NCI-H2171 treated with DMSO at 0.1 percent for 48 hours (cell line): ENCODE measurements at regions not wholly inside any gene's neighbourhood (a gene's known extent, or its start where the extent isn't known, plus 50 kb on each side); places are given as distances from the start of the nearest gene placed in this dataset.

Experiments
- DNase-seq: peaks from one replicate; lab custom pipeline; 2025; lab: John Stamatoyannopoulos, UW

DNA sequence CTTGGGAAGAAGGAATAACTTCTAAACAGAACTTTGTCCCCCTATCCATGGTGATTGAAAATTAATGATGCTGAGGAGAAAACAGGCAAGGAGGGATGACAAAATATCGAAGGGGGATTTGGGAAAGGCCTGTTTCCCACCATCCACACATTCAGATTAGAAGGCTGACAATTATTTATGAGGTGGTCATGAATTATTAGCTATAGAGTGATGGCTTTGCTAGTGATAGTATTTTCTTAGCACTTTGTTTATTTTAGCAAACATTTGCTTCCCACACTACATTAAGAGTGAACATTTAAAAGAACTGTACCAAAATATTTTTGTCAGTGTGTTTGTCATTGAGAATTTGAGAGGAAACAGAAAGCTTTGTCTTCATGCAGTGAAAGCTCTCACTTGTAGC is 172.6 kb upstream of the PDZRN3 start:
- DNase-seq, result no peak

DNA sequence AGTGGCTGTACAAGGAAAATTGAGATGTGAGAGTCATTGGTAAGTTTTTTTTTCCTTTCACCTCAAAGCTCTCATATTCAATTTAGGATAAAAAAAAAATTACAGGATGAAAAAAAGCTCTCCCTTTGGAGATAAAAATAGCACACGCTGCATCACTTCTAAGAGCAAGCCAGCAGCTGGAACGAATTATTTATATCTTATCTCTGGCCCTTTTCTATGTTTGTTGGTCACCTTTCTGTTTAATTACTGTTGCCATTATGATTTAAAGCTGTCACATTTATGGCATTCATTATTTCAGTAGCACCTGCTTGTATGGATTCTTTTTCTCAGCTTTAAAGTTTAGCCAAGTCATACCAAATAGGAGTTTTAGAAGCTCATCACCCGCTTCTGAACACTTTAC is 171.6 kb upstream of the PDZRN3 start:
- DNase-seq, result no peak

DNA sequence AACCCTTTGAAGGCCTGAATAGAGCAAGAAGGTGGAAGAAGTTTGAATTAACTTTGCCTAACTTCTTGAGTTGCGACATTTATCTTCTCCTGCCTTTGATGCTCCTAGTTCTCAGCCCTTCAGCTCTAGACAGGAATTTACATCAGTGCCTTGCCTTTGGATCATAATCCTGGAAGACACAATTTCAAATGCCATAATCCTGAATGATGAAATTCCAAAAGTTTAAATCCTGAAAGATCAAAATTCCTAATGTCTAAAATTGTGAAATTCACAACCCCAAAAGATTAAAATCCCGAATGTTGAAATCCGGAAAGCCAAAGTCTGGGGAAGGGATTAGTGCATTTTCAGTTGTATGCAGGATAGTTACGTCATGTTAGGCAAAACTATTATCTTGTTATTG is 166.6 kb upstream of the PDZRN3 start:
- no peak for DNase-seq

DNA sequence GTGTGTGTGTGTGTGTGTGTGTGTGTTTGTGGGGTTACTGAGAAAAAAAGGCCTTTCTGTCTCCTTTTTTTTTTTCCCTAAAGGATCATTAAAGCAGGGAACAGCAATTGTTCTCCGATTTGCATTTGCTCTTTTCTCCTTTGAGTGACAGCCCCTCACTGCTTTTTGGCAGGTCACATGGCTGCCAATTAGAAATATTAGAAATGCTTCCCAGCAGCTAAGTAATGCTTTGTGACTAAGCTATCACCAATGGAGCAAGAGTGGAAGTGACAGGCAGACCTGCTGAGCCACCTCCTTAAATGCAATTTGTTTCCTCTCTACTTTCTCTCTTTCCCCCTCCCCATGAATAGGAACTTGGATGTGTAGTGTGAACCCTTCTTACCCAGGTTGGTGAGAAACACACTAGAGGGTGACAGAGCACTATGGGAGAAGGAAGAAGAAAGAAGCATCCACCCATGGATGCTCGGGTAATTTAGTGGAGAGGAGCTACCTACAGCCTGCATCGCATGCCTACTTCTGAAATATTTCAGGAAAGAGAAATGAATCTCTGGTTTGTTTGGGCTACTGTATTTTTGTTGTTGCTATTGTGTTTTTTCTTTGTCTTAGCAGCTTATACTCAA is 165.2 kb upstream of the PDZRN3 start:
- DNase-seq, result no peak

DNA sequence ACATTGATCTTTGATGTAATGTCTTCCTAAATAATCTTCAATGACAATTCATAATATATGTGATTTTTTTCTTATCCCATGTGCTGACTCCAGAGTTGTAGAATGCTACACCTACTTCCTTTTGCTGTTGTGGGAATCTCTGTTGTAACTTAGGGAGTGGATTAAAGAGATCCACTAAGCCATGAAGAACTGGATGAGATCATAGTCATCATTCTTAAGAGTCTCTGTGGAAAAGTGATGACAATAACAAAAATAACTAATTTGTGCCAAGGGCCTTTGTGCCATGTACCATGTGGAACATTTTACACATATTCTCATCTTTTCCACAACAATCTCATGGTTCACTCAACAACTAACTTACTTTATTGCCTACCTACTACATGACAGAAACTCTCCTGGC is 162.9 kb upstream of the PDZRN3 start:
- no peak for DNase-seq

DNA sequence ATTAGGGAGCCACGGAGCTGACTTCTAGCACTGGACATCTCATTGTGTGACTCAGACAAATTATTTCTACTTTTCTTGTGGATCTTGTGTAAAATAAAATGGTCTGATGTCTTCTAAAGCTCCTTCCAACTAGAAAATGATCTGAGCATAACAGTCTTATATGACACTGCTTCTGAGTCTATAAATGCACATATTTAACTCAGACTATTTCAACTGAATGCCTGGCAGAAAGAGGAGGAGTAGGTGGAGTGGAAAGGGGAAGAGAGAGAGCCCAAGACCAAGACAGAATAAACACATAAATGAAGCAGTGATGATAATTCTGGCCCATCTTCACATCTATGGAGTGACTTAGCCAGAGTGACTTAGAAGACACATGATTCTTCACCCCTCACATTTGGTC is 162.3 kb upstream of the PDZRN3 start:
- no peak for DNase-seq

DNA sequence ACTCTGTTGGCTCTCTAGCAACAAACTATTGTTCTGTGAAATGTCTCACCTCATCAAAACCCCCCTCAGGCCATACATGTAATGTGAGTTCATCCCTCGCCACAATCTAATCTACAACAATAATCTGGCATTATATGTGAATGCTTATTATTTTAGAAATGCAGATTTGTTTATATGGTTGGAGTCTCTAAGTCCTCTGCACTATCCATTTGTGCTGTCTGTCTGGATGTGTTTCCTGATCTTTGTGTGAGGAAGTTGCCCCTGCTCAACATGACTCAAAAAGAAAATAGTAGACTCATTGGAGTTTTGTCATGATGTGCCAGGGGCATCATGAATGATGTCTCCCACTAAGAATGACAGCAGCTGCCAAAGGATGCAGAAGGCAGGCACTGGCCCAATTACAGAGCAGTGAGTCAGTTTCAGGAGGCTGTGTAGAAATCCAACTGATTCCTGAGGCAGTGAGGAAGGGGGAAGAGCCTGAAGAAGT is 161.6 kb upstream of the PDZRN3 start:
- no peak for DNase-seq

DNA sequence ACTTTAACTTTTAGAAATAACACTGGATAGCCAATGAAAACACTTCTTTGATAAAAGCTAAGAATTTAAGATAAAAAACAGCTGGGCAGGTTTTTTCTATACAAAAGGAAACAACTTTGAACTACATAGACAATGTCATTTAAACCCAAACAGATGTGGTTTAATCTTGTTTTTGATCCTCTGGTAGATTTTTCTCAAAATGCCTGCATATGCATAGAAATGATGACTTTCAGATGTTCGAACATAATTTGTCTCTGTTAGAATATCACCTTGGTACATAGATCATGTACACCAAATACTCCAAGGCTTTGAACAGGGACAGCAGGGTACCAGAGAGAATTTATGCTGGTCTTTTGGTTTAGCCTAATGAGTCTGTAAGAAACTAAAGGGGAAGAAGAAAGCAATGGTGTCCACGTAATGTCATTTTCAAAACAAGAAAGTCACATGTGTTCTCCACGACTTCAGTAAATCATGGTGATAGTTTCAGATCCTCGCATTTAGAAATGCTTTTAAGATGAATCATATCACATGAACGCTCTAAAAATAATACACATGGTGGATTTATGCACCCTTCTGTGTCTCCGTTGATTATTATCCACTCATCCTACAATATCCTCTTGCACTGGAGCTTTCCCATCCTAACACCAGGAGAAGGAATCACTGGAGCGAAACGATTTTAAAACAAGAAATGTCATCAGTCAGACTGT is 160.1 kb upstream of the PDZRN3 start:
- DNase-seq, result no peak

DNA sequence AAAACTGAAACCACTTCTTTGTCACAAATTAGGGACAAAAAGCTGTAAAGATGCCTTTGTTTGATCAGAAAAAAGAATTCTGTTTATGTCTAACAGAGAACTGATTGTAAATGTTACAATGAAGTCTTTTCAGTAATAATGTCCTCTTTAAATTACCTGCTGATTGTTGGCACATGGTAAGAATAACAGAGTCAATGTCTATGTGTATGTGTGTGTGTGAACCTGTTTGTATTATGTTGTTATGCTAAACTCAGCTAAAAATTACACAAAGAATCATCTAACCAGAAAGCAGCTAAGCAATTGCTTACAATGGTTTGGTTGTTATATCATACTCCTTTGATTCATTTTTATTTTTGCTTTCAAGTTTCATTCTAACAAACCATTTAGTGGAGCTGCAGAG is 159.1 kb upstream of the PDZRN3 start:
- DNase-seq, result no peak

DNA sequence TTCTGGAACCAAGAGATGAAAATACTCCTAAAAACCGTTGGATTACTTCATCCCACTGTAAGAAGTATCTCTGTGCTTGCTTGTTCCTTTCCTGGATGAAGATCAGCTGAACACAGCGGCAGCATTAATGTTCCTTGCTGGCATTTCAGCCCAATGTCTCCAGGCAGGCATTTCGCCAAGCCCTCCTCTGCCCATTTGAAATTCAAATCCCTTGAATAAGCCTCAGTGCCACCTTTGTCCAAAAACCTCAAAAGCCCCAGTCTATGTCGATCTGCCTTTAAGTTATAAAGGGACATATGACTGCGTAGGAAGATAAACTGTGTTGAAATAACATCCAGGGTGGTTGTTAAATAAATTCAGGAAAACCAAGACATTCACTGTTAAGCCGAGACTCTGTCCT is 156.8 kb upstream of the PDZRN3 start:
- DNase-seq, result no peak

DNA sequence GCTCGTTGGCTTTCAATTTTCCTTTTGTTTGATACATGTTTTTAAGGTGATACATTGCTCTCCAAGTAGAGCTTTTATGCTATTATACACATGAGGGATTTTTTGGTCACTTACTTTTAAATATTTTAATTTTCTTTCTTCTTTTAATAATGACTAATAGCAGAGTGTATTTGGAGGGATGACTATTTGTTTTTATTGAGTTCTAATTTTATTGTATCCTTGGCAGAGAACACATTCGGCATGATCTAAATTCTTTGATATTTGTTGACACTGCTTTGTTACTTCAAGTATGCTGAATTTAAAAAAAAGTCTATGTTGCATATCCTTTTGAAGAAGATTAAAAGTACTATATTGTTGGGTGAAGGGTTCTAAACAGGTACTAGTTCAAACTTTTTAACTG is 149.9 kb upstream of the PDZRN3 start:
- DNase-seq, result no peak

DNA sequence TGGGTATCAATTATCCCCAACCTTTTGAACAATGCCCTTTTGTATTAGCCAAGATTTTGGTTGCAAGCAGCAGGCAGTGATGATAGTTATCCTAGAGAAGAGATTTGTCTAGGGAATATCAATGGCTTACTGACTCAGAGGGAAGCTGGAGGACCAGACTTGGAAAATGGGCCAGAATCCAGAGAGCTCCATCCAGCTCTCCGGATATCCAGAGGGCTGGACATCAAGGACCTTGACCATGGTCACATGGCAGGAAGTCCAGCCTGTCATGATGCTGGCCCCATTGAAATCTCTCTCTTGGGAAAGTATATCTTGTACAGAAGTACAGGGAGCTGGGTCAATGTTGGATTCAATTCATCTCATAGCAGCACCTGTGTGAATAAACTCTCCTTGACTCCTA is 148.5 kb upstream of the PDZRN3 start:
- DNase-seq, result no peak

DNA sequence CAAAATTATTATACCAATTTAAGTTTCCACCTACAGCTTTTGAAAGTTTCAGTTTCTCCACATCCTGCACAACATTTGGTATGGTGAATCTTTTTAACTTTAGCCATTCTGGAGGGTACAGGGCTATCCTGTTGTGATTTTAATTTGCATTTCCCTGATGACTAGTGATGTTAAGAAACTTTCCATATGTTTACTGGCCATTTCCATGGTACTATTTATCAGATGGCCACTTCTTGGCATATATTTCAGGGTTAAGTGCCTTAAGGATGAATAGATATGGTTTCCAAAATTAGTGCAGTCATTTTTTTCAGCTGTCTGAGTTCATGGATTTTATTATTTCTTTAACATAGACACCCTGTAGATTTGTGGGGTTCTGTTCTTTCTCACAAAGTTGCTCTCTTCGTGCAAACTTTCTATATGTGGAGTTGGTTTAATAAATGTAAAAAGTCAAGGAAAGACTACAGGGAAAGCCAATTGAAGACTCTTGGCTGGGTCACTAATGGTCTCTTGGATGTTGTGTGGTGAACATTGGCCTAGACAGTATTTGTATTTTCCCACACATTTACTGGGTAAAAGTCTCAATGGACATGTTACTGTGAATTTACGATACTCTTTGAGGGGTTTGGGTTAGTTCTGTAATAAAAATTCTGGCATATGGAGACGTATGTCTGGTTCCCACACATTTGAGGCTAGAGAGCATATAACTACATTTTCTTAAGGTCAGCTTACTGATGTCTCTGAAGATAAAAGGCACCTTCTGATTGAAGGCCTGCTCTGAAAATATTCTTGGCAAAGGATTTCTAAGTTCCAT is 147.5 kb upstream of the PDZRN3 start:
- no peak for DNase-seq

DNA sequence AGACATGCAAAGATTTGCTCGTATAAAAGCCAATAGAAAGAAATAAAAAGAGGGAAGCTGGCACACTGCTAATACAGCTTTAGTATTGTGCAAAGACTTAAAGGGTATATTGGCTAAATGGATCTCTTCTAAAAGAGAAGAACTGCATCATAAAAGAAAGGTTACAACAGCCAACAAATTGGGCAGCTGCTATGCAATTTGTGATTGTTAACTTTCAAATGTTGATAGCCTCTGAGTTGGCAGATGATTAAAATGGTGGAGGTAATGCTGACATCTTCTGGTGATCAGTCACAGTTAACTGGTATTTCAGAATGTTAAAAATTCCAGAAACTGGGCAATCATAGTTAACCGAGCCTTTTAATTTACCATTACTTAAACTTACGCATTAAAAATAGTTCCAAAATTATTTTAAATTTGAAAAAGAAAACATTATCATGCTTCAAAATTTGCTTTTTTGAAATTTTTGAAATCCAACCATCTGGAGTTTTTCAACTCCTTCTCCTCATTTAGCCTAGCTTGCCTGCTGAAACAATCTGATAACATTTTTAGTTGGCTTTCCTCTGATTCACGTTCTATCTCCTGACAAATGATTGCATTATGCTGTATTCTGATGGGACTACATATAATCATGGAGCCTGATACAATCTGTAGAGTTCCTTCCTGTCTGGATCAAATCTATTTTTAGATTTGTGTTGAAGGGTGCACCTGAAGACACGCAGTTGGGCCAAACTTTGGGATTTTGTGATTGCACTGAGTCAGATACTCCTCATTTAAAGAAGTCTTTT is 144.0 kb upstream of the PDZRN3 start:
- DNase-seq, result no peak

DNA sequence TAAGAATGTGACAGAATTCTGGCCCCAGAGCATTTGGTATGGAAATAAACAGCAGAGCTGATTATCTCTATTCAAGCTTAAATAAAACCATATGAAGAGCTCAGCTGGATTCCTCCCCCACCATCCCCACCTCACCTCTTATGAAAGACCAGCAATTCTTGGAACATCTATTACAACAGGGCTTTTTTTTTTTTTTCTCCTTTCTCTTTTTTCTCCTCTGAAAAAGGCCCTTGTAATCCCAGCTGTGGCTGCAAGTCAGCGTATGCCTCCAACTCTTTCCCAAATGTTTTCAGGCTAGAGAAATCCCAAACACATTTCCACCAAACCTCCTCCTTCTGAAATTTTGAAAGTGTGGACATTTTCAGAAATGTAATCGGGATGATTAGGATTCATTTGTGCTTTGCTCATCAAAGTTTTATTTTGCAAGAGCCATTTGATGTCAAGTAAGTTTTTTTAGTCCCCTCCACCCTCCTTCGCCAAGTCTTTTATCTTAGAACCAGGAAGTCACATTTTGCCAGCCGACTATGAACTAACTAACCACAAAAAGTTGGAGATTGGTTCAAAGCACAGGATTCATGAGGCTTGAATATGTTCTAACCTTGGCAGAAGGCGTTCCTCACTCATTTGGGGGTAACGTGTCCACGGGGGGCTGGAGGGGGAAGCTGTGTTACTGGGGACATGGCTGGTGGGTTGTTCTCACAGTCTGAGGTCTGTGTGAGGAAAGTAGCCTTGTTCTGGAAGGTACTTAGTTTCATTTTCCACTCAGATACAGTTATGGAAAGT is 142.0 kb upstream of the PDZRN3 start:
- DNase-seq, result no peak

DNA sequence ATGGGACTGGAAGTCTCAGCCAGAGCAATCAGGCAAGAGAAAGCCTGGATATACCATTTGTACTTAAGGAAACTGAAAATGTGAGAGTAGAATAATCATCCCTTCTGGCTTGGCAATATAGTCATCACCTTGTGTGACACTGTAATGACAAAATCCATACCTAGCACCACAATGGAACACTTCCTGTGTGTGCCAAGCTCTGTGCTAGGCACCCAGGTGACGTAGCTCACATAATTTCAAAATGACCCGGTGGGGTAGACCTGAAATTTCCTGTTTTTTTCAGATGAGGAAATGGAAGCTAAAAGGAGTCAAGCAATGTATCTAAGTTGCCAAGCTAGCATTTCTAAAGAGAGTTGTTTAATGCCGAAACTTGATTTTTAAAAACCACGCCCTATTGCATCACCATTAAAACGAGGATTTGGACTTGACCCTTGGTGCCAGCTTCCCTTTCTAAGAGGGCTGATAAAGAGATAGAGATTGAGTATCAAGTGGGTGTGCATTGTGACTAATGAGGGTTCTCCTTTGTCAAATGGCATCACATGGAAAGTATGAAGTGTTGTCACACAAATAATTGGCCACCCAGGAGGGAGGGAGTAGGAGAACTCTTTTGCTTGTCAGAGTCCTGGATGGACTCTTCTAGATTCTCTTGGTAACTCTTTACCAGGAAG is 141.3 kb upstream of the PDZRN3 start:
- DNase-seq, result no peak

DNA sequence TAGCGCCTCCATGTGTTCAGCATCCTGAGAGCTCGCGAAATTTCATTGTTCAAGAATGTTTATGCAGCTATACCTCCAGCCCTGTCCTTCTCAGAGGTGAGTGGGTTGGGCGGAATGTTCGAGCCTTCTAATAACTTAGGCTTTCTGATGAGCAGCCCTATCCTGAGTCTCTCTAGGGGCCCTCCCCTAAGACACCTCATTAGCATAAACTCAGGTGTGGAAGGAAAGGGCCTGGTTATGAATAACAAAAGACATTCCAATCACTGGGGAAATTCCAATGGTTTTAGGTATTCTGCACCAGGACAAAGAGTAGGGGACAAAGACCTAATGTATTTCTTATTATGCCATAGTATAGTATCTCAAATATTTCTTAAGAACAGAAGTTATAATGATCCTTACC is 138.1 kb upstream of the PDZRN3 start:
- no peak for DNase-seq

DNA sequence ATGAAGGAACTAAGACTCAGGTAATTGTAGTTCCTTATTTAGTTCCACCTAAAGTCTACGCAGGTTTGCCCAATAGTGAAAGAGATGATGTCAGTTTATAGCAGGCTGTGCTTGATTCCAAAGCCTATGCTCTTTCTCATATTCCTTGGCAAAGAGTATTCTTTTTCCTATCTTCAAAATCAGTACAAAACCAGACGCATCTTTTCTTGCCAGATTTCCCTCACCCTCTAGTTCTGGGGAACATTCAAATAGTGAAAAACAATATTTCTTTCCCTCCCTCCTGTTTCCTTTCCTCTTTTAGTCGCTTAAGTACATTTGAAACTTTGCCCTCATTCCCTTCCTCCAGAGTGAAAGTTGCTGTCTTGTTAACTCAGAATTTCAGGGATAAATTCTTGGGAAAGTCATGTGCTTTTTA is 134.6 kb upstream of the PDZRN3 start:
- DNase-seq, result no peak

DNA sequence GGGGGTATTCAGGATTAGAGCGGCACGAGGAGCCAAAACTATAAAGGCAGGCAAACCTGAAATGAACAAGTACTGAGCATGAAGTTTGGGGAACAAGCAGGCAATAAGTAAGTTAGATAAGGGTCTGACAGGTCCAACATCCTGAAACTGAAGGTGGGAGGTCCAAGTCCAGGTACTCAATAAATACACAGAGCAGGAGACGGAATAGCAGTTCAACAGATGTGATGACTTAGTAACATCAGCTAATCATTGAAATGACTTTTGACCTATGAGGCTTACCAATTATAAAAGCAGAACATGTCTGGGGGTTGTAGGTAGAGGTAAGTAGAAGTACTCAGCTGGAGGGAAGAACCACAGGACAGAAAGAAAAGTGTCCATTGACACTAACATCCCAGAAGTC is 132.8 kb upstream of the PDZRN3 start:
- no peak for DNase-seq

DNA sequence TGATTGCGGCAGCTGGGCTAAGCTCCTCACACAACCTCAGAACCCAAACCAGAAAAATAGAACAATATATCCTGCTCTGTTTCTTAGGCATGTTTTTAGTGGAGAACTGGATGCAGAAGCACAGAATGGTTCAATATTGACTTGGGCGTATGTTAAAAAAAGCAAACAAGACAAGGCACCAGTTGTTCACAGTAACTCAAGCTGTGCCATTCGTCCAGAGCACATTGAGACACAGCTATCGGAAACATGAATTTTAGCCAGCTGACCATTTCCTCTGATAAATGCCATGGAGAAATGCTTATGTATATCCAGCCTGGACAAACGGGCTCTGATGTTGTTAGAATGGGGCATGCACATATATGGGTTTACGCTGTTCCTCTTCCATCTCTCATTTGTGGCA is 129.2 kb upstream of the PDZRN3 start:
- no peak for DNase-seq

DNA sequence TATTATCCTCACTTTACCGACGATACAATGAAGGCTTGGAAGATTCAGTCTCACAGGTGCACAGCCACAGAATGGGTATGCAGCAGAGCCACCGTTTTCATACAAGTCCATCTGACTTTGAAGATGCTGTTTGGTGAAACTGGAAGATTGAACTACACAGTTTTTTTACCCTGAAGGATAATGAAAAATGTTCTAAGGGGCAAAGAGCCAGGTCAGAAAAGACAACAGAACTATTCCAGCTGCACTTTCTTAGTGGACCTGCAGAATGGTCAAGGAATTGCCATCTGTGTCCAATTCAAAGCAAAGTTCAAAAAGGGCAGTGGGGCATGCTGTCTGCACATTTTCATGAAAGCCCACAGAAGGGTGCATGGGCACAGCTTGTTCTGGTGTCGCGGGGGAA is 127.6 kb upstream of the PDZRN3 start:
- no peak for DNase-seq
